ENCODE measurements at regions not wholly inside any gene's neighbourhood (a gene's known extent, or its start where the extent isn't known, plus 50 kb on each side); places are given as distances from the start of the nearest gene placed in this dataset.

- DNase-seq (ENCODE audit: extremely low read depth, insufficient read length), result no peak
- no peak overlapping the region for H3K4me3 ChIP-seq (replicated peaks; ENCODE audit: low read depth, low read length)
- TF ChIP-seq CTCF (IDR thresholded peaks at IDR 0.05; ENCODE audit: insufficient read depth, low read length, poor library complexity, severe bottlenecking), result no peak
- no peaks in the 10 kb centered on the region for H3K36me3 ChIP-seq (ENCODE audit: control insufficient read depth, insufficient read depth, low read length)
- H3K27me3 ChIP-seq (replicated peaks; ENCODE audit: control insufficient read depth, insufficient read depth, low read length), result no peaks in the 10 kb centered on the region
Measured at GRCh38 chr13:33380487-33381079, 95.0 kb upstream of the STARD13 start.

- DNase-seq (ENCODE audit: extremely low read depth, insufficient read length), result no peak
- TF ChIP-seq CTCF (IDR thresholded peaks at IDR 0.05; ENCODE audit: insufficient read depth, low read length, poor library complexity, severe bottlenecking), result no peak
- no peak overlapping the region for H3K4me3 ChIP-seq (replicated peaks; ENCODE audit: low read depth, low read length)
- H3K27me3 ChIP-seq (replicated peaks; ENCODE audit: control insufficient read depth, insufficient read depth, low read length), result no peaks in the 10 kb centered on the region
- H3K36me3 ChIP-seq (ENCODE audit: control insufficient read depth, insufficient read depth, low read length), result no peaks in the 10 kb centered on the region
Measured at GRCh38 chr13:33381180-33381579, 95.6 kb upstream of the STARD13 start.

GRCh38 chr13:33381906-33382305 lies 96.4 kb upstream of the STARD13 start:
- DNase-seq (ENCODE audit: extremely low read depth, insufficient read length), result no peak
- H3K27me3 ChIP-seq (replicated peaks; ENCODE audit: control insufficient read depth, insufficient read depth, low read length), result no peaks in the 10 kb centered on the region
- no peak overlapping the region for H3K4me3 ChIP-seq (replicated peaks; ENCODE audit: low read depth, low read length)
- no peak for TF ChIP-seq CTCF (IDR thresholded peaks at IDR 0.05; ENCODE audit: insufficient read depth, low read length, poor library complexity, severe bottlenecking)
- no peaks in the 10 kb centered on the region for H3K36me3 ChIP-seq (ENCODE audit: control insufficient read depth, insufficient read depth, low read length)

DNA sequence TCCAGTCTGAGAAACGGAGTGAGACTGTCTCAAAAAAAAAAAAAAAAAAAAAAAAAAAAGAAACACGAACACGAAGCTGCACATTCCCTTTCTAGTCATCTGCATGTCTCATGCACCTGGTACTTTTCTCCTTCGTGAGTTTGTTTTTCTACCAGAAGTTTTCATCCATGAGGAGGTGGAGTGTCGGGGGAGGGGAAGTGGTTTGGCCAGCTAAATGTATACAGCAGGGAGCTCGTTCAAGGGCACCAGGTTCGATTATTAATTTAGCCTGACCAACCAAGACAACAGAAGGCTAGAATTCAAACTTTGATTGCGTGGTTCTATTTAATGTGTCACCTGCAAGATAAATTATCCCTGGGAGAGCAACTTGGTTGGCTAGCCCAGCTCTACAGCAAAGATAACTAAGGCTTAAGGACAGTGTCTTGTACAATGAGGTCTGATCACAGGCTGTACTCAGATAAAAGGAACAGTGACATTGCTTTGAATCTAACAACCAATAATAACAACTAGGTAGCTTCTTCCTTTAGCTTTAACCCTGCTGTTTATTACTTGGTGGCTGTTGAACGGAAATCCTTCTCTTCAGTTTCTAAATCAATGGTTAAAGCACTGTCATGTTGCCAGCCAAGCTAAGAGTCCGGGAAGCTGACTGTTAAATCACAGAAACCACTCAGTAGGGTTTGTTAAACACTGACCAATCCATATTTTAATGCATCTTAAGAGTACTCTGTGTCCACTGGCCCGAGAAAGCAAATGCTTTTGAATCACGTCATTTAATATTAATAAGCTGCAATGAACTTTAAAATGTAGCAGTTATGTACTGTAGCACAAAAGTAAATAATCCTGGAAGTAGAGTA lies 98.4 kb upstream of the STARD13 start:
- no peak for TF ChIP-seq CTCF (IDR thresholded peaks at IDR 0.05; ENCODE audit: insufficient read depth, low read length, poor library complexity, severe bottlenecking)
- no peaks in the 10 kb centered on the region for H3K27me3 ChIP-seq (replicated peaks; ENCODE audit: control insufficient read depth, insufficient read depth, low read length)
- no peaks in the 10 kb centered on the region for H3K36me3 ChIP-seq (ENCODE audit: control insufficient read depth, insufficient read depth, low read length)
- DNase-seq (ENCODE audit: extremely low read depth, insufficient read length), result no peak
- no peak overlapping the region for H3K4me3 ChIP-seq (replicated peaks; ENCODE audit: low read depth, low read length)

- H3K36me3 ChIP-seq (ENCODE audit: control insufficient read depth, insufficient read depth, low read length), result no peaks in the 10 kb centered on the region
- no peaks in the 10 kb centered on the region for H3K27me3 ChIP-seq (replicated peaks; ENCODE audit: control insufficient read depth, insufficient read depth, low read length)
- DNase-seq (ENCODE audit: extremely low read depth, insufficient read length), result no peak
- peak; percentile 16 for TF ChIP-seq CTCF (IDR thresholded peaks at IDR 0.05; ENCODE audit: insufficient read depth, low read length, poor library complexity, severe bottlenecking)
- no peak overlapping the region for H3K4me3 ChIP-seq (replicated peaks; ENCODE audit: low read depth, low read length)
Measured at GRCh38 chr13:33388286-33388998, 102.9 kb upstream of the STARD13 start.

Data from GM06990 (cell line).